MG63 (cell line): ENCODE measurements at regions not wholly inside any gene's neighbourhood (a gene's known extent, or its start where the extent isn't known, plus 50 kb on each side); places are given as distances from the start of the nearest gene placed in this dataset.
"Not testable (repeated sequence)": the region's sequence is repeated elsewhere in the genome, so short reads cannot be mapped to it uniquely, and the experiment has no call there.

ENCODE experiments used
- DNase-seq: peaks from one replicate; pipeline ENCODE4 v3.0.0-alpha.2; 2020
- H3K27me3 ChIP-seq: fragments of 250-450 bp; sonication (Bioruptor Pico); 2 replicates; pipeline ENCODE4 v1.5.1; 2020; ENCODE audit warnings: mild to moderate bottlenecking, moderate library complexity
- H3K36me3 ChIP-seq: fragments of 250-450 bp; sonication (Bioruptor Pico); 2 replicates; pipeline ENCODE4 v1.5.1; 2020; ENCODE audit warnings: mild to moderate bottlenecking, moderate library complexity
- H3K4me3 ChIP-seq: fragments of 250-450 bp; sonication (Bioruptor Pico); 2 replicates; pipeline ENCODE4 v1.5.1; 2020; ENCODE audit warnings: mild to moderate bottlenecking, moderate library complexity
- H3K9me3 ChIP-seq: fragments of 250-450 bp; sonication (Bioruptor Pico); 2 replicates; pipeline ENCODE4 v1.5.1; 2020; ENCODE audit warnings: mild to moderate bottlenecking, moderate library complexity

- Histone ChIP-seq H3K9me3 (no peaks in the 10 kb centered on the region), H3K36me3 (no peaks in the 10 kb centered on the region), H3K27me3 (no peaks in the 10 kb centered on the region), H3K4me3 (no peak overlapping the region)
- DNase-seq = no peak
Observed at GRCh38 chr2:49753344-49753985, 599.1 kb upstream of the FSHR start.

DNA sequence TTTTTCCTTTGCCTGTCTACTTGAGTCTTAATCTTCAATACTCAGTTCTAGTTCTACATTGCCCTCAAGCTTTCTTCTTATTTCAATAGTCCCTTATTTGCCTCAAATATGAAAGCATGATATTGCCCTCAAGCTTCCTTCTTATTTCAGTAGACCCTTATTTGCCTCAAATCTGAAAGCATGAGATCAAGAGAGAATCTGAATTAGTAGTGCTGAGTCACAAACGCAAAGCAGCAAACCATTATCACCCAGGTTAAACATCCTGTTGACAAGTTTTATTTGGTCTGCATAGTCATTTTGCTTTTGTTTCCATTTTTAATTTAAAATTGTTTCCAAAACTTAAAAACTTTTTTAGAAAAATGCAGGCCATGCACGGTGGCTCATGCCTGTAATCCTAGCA is 583.3 kb upstream of the FSHR start:
- H3K4me3 ChIP-seq = no peak overlapping the region
- no peaks in the 10 kb centered on the region for H3K27me3 ChIP-seq
- DNase-seq = no peak
- no peaks in the 10 kb centered on the region for H3K9me3 ChIP-seq
- no peaks in the 10 kb centered on the region for H3K36me3 ChIP-seq

GRCh38 chr2:49732924-49733323 is 578.6 kb upstream of the FSHR start:
- not testable (repeated sequence) for DNase-seq, H3K36me3 ChIP-seq, H3K27me3 ChIP-seq, H3K4me3 ChIP-seq, H3K9me3 ChIP-seq

- H3K4me3 ChIP-seq = no peak overlapping the region
Observed at GRCh38 chr2:49719241-49719640, 564.9 kb upstream of the FSHR start.

GRCh38 chr2:49715597-49715996 is 561.3 kb upstream of the FSHR start:
- Histone ChIP-seq H3K4me3 (no peak overlapping the region), H3K9me3 (no peaks in the 10 kb centered on the region), H3K36me3 (no peaks in the 10 kb centered on the region), H3K27me3 (no peaks in the 10 kb centered on the region)
- no peak for DNase-seq

More at GRCh38 chr2:49719241-49719640, 564.9 kb upstream of the FSHR start:
- H3K27me3 ChIP-seq = no peaks in the 10 kb centered on the region
- H3K9me3 ChIP-seq = no peaks in the 10 kb centered on the region
- no peaks in the 10 kb centered on the region for H3K36me3 ChIP-seq
- DNase-seq = no peak

DNA sequence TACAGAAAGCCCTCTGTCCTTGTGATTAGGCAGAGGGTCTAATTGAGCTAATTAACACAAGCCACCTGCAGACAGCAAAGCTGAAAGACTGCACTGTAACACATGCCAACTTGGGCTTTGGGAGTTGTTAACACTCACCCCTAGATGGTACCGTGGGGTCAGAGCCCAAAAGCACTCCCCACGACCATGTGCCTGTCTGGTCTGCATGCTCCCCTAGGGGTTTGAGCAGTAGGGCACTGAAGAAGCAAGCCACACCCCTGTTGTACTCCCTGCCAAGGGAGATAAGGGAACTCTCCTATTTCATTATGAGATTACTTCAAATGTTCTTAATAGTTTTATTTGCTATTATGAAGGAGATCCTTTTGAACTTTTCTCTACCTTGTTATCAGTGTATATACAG is 560.1 kb upstream of the FSHR start:
- Histone ChIP-seq H3K36me3 (no peaks in the 10 kb centered on the region), H3K9me3 (no peaks in the 10 kb centered on the region), H3K4me3 (no peak overlapping the region), H3K27me3 (no peaks in the 10 kb centered on the region)
- no peak for DNase-seq

DNA sequence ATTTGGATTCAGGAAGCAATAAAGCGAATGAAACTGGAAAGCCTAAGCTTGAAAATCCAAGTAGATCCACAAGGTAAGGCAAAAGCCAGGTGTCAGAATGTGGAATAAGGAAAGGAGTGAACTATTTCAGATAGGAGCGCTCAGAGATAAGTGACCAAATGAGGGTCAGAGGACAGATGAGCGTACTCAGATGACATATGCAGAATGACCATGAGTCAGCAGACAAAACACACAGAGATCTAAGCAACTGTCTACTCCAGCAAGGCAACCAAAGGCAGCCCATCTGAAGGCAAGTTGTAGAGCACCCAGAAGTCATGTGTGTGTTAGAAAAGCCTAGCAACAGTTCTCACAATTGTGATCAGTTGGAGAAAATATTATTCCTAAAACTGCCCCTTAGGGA is 548.4 kb upstream of the FSHR start:
- no peak for DNase-seq

GRCh38 chr2:49693961-49694360 is 539.6 kb upstream of the FSHR start:
- H3K36me3 ChIP-seq = no peaks in the 10 kb centered on the region
- H3K4me3 ChIP-seq = no peak overlapping the region
- H3K9me3 ChIP-seq = no peaks in the 10 kb centered on the region
- DNase-seq = no peak
- H3K27me3 ChIP-seq = no peaks in the 10 kb centered on the region; the same call in none of the 2 replicates

More for the DNA sequence above, 548.4 kb upstream of the FSHR start:
- H3K27me3 ChIP-seq = no peaks in the 10 kb centered on the region
- H3K4me3 ChIP-seq = no peak overlapping the region
- H3K36me3 ChIP-seq = no peaks in the 10 kb centered on the region
- H3K9me3 ChIP-seq = no peaks in the 10 kb centered on the region

DNA sequence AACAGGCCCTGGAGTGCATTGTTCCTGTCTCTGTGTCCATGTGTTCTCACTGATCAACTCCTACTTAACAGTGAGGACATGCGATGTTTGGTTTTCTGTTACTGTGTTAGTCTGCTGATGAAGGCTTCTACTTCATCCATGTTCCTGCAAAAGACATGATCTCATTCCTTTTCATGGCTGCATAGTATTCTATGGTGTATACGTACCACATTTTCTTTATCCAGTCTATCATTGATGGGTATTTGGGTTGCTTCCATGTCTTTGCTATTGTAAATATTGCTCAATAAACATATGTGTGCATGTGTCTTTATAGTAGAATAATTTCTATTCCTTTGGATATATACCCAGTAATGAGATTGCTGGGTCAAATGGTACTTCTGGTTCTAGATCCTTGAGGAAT is 537.7 kb upstream of the FSHR start:
- not testable (repeated sequence) for H3K27me3 ChIP-seq, H3K4me3 ChIP-seq, DNase-seq, H3K36me3 ChIP-seq, H3K9me3 ChIP-seq

- Histone ChIP-seq H3K27me3 (no peaks in the 10 kb centered on the region; the same call in 1 of the 2 replicates), H3K36me3 (no peaks in the 10 kb centered on the region), H3K4me3 (no peak overlapping the region), H3K9me3 (no peaks in the 10 kb centered on the region)
- DNase-seq = no peak
Observed at GRCh38 chr2:49687918-49688317, 533.6 kb upstream of the FSHR start.

DNA sequence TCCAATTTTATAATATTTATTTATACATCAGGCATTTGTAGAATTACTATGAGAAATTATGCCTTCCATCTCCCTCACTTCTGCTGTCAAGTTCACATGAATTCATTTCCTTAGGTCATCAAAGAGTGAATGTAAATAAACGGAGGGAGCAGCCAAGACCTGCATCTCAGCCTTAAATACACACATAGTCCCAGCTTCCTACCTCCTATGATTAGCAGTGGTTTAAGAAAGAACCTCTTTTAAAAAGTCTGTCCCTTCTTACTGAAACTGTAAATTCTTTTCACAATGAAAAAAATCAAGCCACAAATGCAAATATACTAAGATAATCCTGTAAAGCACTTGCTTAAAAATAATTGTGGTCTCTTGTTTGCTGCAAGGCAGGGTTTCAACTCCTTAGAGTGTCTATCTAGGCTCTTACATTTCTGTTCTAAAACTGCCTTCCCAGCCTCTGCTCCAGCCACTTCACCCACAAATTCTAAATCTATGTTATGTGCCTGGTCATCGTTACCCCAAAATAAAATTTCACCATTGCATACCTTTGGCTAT is 532.7 kb upstream of the FSHR start:
- Histone ChIP-seq H3K4me3 (no peak overlapping the region), H3K36me3 (no peaks in the 10 kb centered on the region), H3K9me3 (no peaks in the 10 kb centered on the region), H3K27me3 (no peaks in the 10 kb centered on the region)
- DNase-seq = no peak

- no peaks in the 10 kb centered on the region for H3K36me3 ChIP-seq
Observed at GRCh38 chr2:49686291-49686690, 532.0 kb upstream of the FSHR start.

DNA sequence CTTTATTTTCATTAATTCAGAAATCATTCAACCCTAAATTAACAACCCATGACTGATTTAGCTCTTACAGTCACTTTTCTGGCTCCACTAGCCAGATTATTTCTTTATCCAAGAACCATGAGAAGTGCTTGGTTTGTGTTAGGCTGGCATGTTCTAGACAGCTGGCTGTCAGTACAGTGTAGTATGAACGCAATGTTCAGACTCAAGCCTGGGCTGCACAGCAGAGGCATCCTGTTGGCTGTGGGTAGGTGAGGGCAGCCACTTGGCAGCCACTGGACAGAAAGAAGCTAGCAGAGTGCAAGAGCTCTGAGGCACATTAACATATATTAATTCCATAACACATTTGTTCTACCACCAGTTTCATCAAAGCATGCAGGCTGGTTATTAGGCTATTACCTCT is 522.9 kb upstream of the FSHR start:
- H3K27me3 ChIP-seq = no peaks in the 10 kb centered on the region
- no peaks in the 10 kb centered on the region for H3K9me3 ChIP-seq
- no peaks in the 10 kb centered on the region for H3K36me3 ChIP-seq
- H3K4me3 ChIP-seq = no peak overlapping the region
- no peak for DNase-seq

More at GRCh38 chr2:49686291-49686690, 532.0 kb upstream of the FSHR start:
- DNase-seq = no peak
- no peaks in the 10 kb centered on the region for H3K9me3 ChIP-seq
- no peaks in the 10 kb centered on the region for H3K27me3 ChIP-seq
- no peak overlapping the region for H3K4me3 ChIP-seq

DNA sequence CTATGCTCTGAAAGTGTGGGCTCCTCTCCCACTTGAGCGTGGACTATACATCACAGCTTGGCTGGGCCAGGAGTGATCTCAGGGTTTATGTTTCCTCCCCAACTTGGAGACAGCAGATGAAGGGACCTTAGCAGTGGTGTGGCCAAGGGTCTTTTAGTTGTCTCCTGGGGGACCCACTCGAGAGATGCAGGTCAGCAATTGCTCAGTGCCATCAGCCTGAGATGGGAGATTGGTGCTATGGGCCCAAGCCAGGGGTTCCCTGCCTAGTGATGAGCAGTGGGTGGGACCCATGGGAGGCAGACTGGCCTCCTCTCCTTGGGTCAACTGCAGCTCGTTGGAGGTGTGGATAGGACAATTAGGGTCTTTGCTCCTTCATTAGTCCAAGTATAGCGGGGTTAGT is 510.5 kb upstream of the FSHR start:
- H3K27me3 ChIP-seq = no peaks in the 10 kb centered on the region
- H3K36me3 ChIP-seq = no peaks in the 10 kb centered on the region
- H3K4me3 ChIP-seq = no peak overlapping the region
- H3K9me3 ChIP-seq = no peaks in the 10 kb centered on the region
- DNase-seq = no peak

- no peak for DNase-seq
- Histone ChIP-seq H3K4me3 (no peak overlapping the region), H3K9me3 (no peaks in the 10 kb centered on the region), H3K36me3 (no peaks in the 10 kb centered on the region), H3K27me3 (no peaks in the 10 kb centered on the region)
Observed at GRCh38 chr2:49661809-49662208, 507.5 kb upstream of the FSHR start.

GRCh38 chr2:49656853-49657252 is 502.5 kb upstream of the FSHR start:
- no peaks in the 10 kb centered on the region for H3K36me3 ChIP-seq
- H3K27me3 ChIP-seq = no peaks in the 10 kb centered on the region
- no peak for DNase-seq
- H3K9me3 ChIP-seq = no peaks in the 10 kb centered on the region
- no peak overlapping the region for H3K4me3 ChIP-seq

- no peak overlapping the region for H3K4me3 ChIP-seq
- no peaks in the 10 kb centered on the region for H3K9me3 ChIP-seq
- no peaks in the 10 kb centered on the region for H3K27me3 ChIP-seq
Observed at GRCh38 chr2:49643149-49643548, 488.8 kb upstream of the FSHR start.

DNA sequence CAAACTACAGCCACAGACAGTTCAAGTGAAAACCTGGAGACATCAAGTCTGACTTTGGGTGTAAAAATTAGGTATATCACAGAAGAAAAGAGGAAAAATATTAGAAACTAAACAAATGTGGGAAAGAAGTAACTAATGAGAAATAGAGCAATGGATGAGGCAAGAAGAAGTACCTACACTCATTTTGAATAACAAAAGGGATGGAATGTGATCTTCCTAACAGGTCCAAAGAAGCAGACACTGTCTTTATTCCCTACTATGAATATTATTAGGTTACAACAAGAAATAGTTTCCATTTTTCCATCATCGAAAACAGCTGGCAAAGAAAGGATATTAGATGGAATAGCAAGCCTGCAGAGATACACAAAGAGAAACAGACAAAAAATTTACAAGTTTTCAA is 486.3 kb upstream of the FSHR start:
- Histone ChIP-seq H3K36me3 (no peaks in the 10 kb centered on the region), H3K4me3 (no peak overlapping the region), H3K9me3 (no peaks in the 10 kb centered on the region), H3K27me3 (no peaks in the 10 kb centered on the region)
- DNase-seq = no peak

More at GRCh38 chr2:49643149-49643548, 488.8 kb upstream of the FSHR start:
- H3K36me3 ChIP-seq = no peaks in the 10 kb centered on the region
- no peak for DNase-seq
